GM12878 (cell line): ENCODE measurements at regions not wholly inside any gene's neighbourhood (a gene's known extent, or its start where the extent isn't known, plus 50 kb on each side); places are given as distances from the start of the nearest gene placed in this dataset.

ENCODE experiments used
- ATAC-seq: fragments of 200-7000 bp; cut with Tn5 transposase; 3 replicates; pipeline ENCODE4 v1.9.1; 2020; ENCODE audit warnings: mild to moderate bottlenecking, moderate library complexity
- BruUV-seq: library from RNA; stranded (reverse); fragments of 400-500 nt; replicated peaks from 2 replicates; lab custom pipeline; 2021; lab: Mats Ljungman, UMichigan
- CTCF ChIA-PET: fragments of 300-600 bp; sonication (Branson Sonifier 250); formaldehyde crosslinking; extraction: SDS; loops from one replicate; lab custom pipeline; 2021; ENCODE audit warnings: inconsistent platforms; lab: Yijun Ruan, JAX
- POLR2A ChIA-PET: fragments of 350-600 bp; formaldehyde crosslinking; extraction: SDS; loops from one replicate; lab custom pipeline; 2021; ENCODE audit warnings: inconsistent platforms; lab: Charles Lee
- RAD21 ChIA-PET: fragments of 300-600 bp; sonication (Branson Sonifier 250); formaldehyde crosslinking; loops from one replicate; lab custom pipeline; 2023; ENCODE audit warnings: antibody characterized with exemption; ENCODE audit not compliant: unreplicated experiment; lab: Charles Lee
- SMC1A ChIA-PET: fragments of 300-600 bp; sonication (Branson Sonifier 250); formaldehyde crosslinking; loops from one replicate; lab custom pipeline; 2023; ENCODE audit not compliant: unreplicated experiment, uncharacterized antibody; lab: Charles Lee
- DNase-seq: peaks from one replicate; pipeline ENCODE4 v3.0.0-alpha.2; 2011; ENCODE audit warnings: low read depth, low spot score
- FAIRE-seq: peaks from 3 replicates; lab custom pipeline; 2011; peaks lifted over from hg19 to GRCh38; lab: Jason Lieb, UNC
- H2AFZ ChIP-seq: 2 replicates; pipeline ENCODE4 v1.6.0; 2011; ENCODE audit warnings: low read depth, low read length, control low read depth; ENCODE audit not compliant: control insufficient read depth
- H3K27ac ChIP-seq: 2 replicates; pipeline ENCODE4 v1.5.1; 2011; ENCODE audit warnings: control low read depth; ENCODE audit not compliant: control insufficient read depth, insufficient read depth
- H3K27me3 ChIP-seq, 2 experiments: replicated peaks in 1 of 2; 2 replicates each; pipeline versions ENCODE4 v1.6.0 to v1.6.1; 2011; ENCODE audit warnings: low read length in 1 of 2; ENCODE audit not compliant: control insufficient read depth in 2 of 2, insufficient read depth in 2 of 2
- H3K36me3 ChIP-seq, 2 experiments: 2 replicates each; pipeline ENCODE4 v1.5.1; 2011; ENCODE audit warnings: low read length in 1 of 2; ENCODE audit not compliant: control insufficient read depth in 2 of 2, insufficient read depth in 2 of 2
- H3K4me1 ChIP-seq: 2 replicates; pipeline ENCODE4 v1.6.1; 2011; ENCODE audit warnings: mild to moderate bottlenecking, low read length, moderate library complexity, mixed read lengths; ENCODE audit not compliant: control insufficient read depth, insufficient read depth
- H3K4me2 ChIP-seq: 2 replicates; pipeline ENCODE4 v1.6.0; 2011; ENCODE audit warnings: control low read depth; ENCODE audit not compliant: control insufficient read depth, insufficient read depth
- H3K4me3 ChIP-seq: fragments of 200-600 bp; sonication (generic); 2 replicates; pipeline ENCODE4 v1.5.1; 2016
- H3K79me2 ChIP-seq: 2 replicates; pipeline ENCODE4 v1.6.0; 2011; ENCODE audit warnings: low read length; ENCODE audit not compliant: control insufficient read depth, insufficient read depth
- H3K9ac ChIP-seq: 2 replicates; pipeline ENCODE4 v1.8.0; 2011; ENCODE audit warnings: low read length, control low read depth, mixed read lengths; ENCODE audit not compliant: control insufficient read depth, insufficient read depth
- H3K9me3 ChIP-seq: replicated peaks from 3 replicates; pipeline ENCODE4 v1.5.1; 2011; ENCODE audit warnings: mild to moderate bottlenecking, low read length; ENCODE audit not compliant: control insufficient read depth, insufficient read depth
- H4K20me1 ChIP-seq: 2 replicates; pipeline ENCODE4 v1.6.0; 2011; ENCODE audit not compliant: control insufficient read depth, insufficient read depth
- CBX5 ChIP-seq: sonication (generic); IDR thresholded peaks from 2 replicates; pipeline ENCODE4 v1.6.1; 2016; ENCODE audit warnings: low read depth, moderate library complexity, mild to moderate bottlenecking, inconsistent platforms
- CEBPB ChIP-seq, 2 experiments: fragments of 150-350 bp in 1 of 2; IDR thresholded peaks; 2 replicates each; pipeline ENCODE4 v1.6.1; 2012 to 2014; ENCODE audit warnings: low read depth in 2 of 2, low read length in 2 of 2, borderline replicate concordance in 1 of 2, inconsistent platforms in 1 of 2
- CHD2 ChIP-seq: IDR thresholded peaks from 2 replicates; pipeline ENCODE4 v1.6.1; 2011; ENCODE audit warnings: low read depth, low read length, improper control_type of control experiment, borderline replicate concordance
- ESRRA ChIP-seq: IDR thresholded peaks from 2 replicates; pipeline ENCODE4 v1.6.1; 2012; ENCODE audit warnings: mild to moderate bottlenecking, low read length, improper control_type of control experiment
- GABPA ChIP-seq: IDR thresholded peaks from 2 replicates; pipeline ENCODE4 v1.6.1; 2014; ENCODE audit warnings: antibody characterized with exemption, low read depth, mild to moderate bottlenecking, inconsistent platforms
- IRF4 ChIP-seq: IDR thresholded peaks from 2 replicates; pipeline ENCODE4 v1.6.1; 2011; ENCODE audit warnings: low read depth, low read length
- KDM1A ChIP-seq: fragments of 200-600 bp; sonication (generic); IDR thresholded peaks from 2 replicates; pipeline ENCODE4 v1.6.1; 2016; ENCODE audit warnings: borderline replicate concordance
- NR2C2 ChIP-seq: IDR thresholded peaks from 2 replicates; pipeline ENCODE4 v1.6.1; 2011; ENCODE audit warnings: borderline replicate concordance, low read depth; ENCODE audit not compliant: control insufficient read depth, insufficient read length
- NRF1 ChIP-seq: conservative IDR thresholded peaks from 2 replicates; pipeline ENCODE4 v1.6.1; 2011; ENCODE audit warnings: mild to moderate bottlenecking, low read depth, low read length, improper control_type of control experiment
- POU2F2 ChIP-seq: IDR thresholded peaks from 3 replicates; pipeline ENCODE4 v1.6.1; 2011; ENCODE audit warnings: low read depth, mild to moderate bottlenecking, low read length, borderline replicate concordance
- RUNX3 ChIP-seq: IDR thresholded peaks from 2 replicates; pipeline ENCODE4 v1.6.1; 2012; ENCODE audit warnings: low read length, inconsistent platforms
- STAT1 ChIP-seq: fragments of 450-650 bp; conservative IDR thresholded peaks from 2 replicates; pipeline ENCODE4 v1.6.1; 2014; ENCODE audit warnings: antibody characterized with exemption, mild to moderate bottlenecking
- WGBS: methylation state at CpG from one replicate; pipeline ENCODE4 v1.1.6; 2016; ENCODE audit warnings: low lambda C conversion rate; ENCODE audit not compliant: insufficient replicate concordance, insufficient coverage; ENCODE audit errors: missing lambda C conversion rate; 5-methylcytosine and 5-hydroxymethylcytosine counted together
- in situ Hi-C: fragments of 300-500 bp; cut with MboI; formaldehyde crosslinking; loops from 9 replicates; pipeline ENCODE4 v1.14.3; 2018; ENCODE audit warnings: mixed read lengths
- intact Hi-C: fragments of 100-400 bp; cut with micrococcal nuclease; formaldehyde crosslinking; loops from one replicate; pipeline ENCODE4 v1.14.2; 2022; ENCODE audit not compliant: unreplicated experiment
- TF ChIP-seq, protein P1 (sequence below): IDR thresholded peaks from 2 replicates; pipeline ENCODE4 v1.6.1; 2012; ENCODE audit warnings: low read length, inconsistent platforms
- TF ChIP-seq, protein P2 (sequence below): fragments of 450-650 bp; IDR thresholded peaks from 2 replicates; pipeline ENCODE4 v1.6.1; 2017; ENCODE audit warnings: low read depth, mild to moderate bottlenecking, moderate library complexity
- TF ChIP-seq, protein P3 (sequence below): fragments of 150-350 bp; IDR thresholded peaks from 2 replicates; pipeline ENCODE4 v1.6.1; 2014; ENCODE audit warnings: mild to moderate bottlenecking, low read depth, low read length
- TF ChIP-seq, protein P4 (sequence below): fragments of 450-650 bp; formaldehyde crosslinking; IDR thresholded peaks from 2 replicates; pipeline ENCODE4 v1.4.0; 2020; ENCODE audit warnings: mild to moderate bottlenecking, moderate library complexity

DNA sequence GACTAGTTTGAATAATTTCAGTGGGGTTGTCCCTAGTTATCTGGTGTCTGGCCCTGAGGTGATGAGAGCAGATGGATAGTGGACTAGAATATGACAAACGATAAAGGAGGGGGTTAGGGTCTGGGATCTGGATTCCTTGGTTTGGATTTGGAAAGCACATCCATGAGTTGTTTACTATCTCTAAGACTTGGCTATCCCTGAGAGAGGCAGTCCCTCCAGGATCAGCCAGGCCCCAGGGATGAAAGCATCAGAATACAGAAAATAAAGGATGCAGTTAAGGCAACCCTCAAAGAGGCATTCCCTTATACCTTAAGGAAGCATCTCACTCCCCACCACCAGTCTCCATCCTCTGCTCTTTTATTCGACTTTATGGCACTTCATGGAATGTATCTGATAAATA lies 230.7 kb downstream of the NHLRC3 start:
- POLR2A ChIA-PET: no interaction called here
- SMC1A ChIA-PET: interaction anchor here (1.4 to 2.7 kb wide), 4 partner anchors 7 to 343 kb away, joined by 3 to 14 read pairs (median 8); no protein-coding TSS in a partner anchor
- Histone ChIP-seq H2AFZ (no peak overlapping the region), H3K27ac (no peak overlapping the region), H3K4me1 (no peaks in the 10 kb centered on the region), H3K79me2 (no peaks in the 10 kb centered on the region), H4K20me1 (no peaks in the 10 kb centered on the region; the same call in 1 of the 2 replicates), H3K9ac (no peak overlapping the region), H3K4me3 (no peak overlapping the region), H3K27me3 (no peaks in the 10 kb centered on the region), H3K4me2 (no peak overlapping the region), H3K36me3 (no peaks in the 10 kb centered on the region), H3K9me3 (no peaks in the 10 kb centered on the region)
- CTCF ChIA-PET: interaction anchor here (0.6 to 1.5 kb wide), 3 partner anchors 10 to 347 kb away, joined by 3 to 4 read pairs (median 3); no protein-coding TSS in a partner anchor
- no peak for ATAC-seq
- no peak for TF ChIP-seq NRF1
- TF ChIP-seq, protein P1, sequence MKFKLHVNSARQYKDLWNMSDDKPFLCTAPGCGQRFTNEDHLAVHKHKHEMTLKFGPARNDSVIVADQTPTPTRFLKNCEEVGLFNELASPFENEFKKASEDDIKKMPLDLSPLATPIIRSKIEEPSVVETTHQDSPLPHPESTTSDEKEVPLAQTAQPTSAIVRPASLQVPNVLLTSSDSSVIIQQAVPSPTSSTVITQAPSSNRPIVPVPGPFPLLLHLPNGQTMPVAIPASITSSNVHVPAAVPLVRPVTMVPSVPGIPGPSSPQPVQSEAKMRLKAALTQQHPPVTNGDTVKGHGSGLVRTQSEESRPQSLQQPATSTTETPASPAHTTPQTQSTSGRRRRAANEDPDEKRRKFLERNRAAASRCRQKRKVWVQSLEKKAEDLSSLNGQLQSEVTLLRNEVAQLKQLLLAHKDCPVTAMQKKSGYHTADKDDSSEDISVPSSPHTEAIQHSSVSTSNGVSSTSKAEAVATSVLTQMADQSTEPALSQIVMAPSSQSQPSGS: no peak
- TF ChIP-seq ESRRA: no peak
- TF ChIP-seq CBX5: no peak
- TF ChIP-seq KDM1A: no peak
- TF ChIP-seq STAT1: no peak
- TF ChIP-seq, protein P2, sequence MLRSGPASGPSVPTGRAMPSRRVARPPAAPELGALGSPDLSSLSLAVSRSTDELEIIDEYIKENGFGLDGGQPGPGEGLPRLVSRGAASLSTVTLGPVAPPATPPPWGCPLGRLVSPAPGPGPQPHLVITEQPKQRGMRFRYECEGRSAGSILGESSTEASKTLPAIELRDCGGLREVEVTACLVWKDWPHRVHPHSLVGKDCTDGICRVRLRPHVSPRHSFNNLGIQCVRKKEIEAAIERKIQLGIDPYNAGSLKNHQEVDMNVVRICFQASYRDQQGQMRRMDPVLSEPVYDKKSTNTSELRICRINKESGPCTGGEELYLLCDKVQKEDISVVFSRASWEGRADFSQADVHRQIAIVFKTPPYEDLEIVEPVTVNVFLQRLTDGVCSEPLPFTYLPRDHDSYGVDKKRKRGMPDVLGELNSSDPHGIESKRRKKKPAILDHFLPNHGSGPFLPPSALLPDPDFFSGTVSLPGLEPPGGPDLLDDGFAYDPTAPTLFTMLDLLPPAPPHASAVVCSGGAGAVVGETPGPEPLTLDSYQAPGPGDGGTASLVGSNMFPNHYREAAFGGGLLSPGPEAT: no peak
- no peak for TF ChIP-seq POU2F2
- no peak for TF ChIP-seq NR2C2
- no peak for TF ChIP-seq CHD2
- TF ChIP-seq, protein P3, sequence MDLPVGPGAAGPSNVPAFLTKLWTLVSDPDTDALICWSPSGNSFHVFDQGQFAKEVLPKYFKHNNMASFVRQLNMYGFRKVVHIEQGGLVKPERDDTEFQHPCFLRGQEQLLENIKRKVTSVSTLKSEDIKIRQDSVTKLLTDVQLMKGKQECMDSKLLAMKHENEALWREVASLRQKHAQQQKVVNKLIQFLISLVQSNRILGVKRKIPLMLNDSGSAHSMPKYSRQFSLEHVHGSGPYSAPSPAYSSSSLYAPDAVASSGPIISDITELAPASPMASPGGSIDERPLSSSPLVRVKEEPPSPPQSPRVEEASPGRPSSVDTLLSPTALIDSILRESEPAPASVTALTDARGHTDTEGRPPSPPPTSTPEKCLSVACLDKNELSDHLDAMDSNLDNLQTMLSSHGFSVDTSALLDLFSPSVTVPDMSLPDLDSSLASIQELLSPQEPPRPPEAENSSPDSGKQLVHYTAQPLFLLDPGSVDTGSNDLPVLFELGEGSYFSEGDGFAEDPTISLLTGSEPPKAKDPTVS: no peak
- TF ChIP-seq, protein P4, sequence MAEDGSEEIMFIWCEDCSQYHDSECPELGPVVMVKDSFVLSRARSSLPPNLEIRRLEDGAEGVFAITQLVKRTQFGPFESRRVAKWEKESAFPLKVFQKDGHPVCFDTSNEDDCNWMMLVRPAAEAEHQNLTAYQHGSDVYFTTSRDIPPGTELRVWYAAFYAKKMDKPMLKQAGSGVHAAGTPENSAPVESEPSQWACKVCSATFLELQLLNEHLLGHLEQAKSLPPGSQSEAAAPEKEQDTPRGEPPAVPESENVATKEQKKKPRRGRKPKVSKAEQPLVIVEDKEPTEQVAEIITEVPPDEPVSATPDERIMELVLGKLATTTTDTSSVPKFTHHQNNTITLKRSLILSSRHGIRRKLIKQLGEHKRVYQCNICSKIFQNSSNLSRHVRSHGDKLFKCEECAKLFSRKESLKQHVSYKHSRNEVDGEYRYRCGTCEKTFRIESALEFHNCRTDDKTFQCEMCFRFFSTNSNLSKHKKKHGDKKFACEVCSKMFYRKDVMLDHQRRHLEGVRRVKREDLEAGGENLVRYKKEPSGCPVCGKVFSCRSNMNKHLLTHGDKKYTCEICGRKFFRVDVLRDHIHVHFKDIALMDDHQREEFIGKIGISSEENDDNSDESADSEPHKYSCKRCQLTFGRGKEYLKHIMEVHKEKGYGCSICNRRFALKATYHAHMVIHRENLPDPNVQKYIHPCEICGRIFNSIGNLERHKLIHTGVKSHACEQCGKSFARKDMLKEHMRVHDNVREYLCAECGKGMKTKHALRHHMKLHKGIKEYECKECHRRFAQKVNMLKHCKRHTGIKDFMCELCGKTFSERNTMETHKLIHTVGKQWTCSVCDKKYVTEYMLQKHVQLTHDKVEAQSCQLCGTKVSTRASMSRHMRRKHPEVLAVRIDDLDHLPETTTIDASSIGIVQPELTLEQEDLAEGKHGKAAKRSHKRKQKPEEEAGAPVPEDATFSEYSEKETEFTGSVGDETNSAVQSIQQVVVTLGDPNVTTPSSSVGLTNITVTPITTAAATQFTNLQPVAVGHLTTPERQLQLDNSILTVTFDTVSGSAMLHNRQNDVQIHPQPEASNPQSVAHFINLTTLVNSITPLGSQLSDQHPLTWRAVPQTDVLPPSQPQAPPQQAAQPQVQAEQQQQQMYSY: no peak
- no peak for TF ChIP-seq CEBPB (IDR thresholded peaks at IDR 0.05; ENCODE audit: borderline replicate concordance in 1 of 2, low read depth in 2 of 2, low read length in 2 of 2)
- no peak for TF ChIP-seq RUNX3
- no peak for TF ChIP-seq GABPA
- no peak for TF ChIP-seq IRF4
- in situ Hi-C loops (no loop called here), intact Hi-C loops (no loop called here)
- RAD21 ChIA-PET: interaction anchor here (1.0 to 2.1 kb wide), 2 partner anchors 10 to 343 kb away, joined by 3 to 6 read pairs; no protein-coding TSS in a partner anchor
- WGBS: 22% methylated on average over 2 of the region's 2 CpGs
- BruUV-seq: no TSS peak
- no peak for FAIRE-seq
- no peak for DNase-seq
